Colonic mucosa (tissue), 4 donors: ENCODE measurements at regions not wholly inside any gene's neighbourhood (a gene's known extent, or its start where the extent isn't known, plus 50 kb on each side); places are given as distances from the start of the nearest gene placed in this dataset.
"Not testable (repeated sequence)": the region's sequence is repeated elsewhere in the genome, so short reads cannot be mapped to it uniquely, and the experiment has no call there.

Experiments
- DNase-seq: peaks from one replicate; pipeline ENCODE4 v3.0.0-alpha.2; 2020
- H3K27ac ChIP-seq: fragments of 200-600 bp; one replicate; pipeline ENCODE4 v1.8.0; 2021
- H3K27me3 ChIP-seq: fragments of 200-600 bp; one replicate; pipeline ENCODE4 v1.8.0; 2021
- H3K36me3 ChIP-seq: fragments of 200-600 bp; one replicate; pipeline ENCODE4 v1.8.0; 2021
- H3K4me1 ChIP-seq: fragments of 200-600 bp; one replicate; pipeline ENCODE4 v1.8.0; 2021; ENCODE audit warnings: mild to moderate bottlenecking
- H3K4me3 ChIP-seq: fragments of 200-600 bp; one replicate; pipeline ENCODE4 v1.8.0; 2021
- H3K9ac ChIP-seq, 2 donors: one replicate each; pipeline ENCODE4 v1.7.0; 2013; ENCODE audit warnings: control low read depth in 2 of 2, low read depth in 2 of 2, low read length in 2 of 2
- H3K9me3 ChIP-seq: fragments of 200-600 bp; one replicate; pipeline ENCODE4 v1.8.0; 2021
- CTCF ChIP-seq: fragments of 200-600 bp; IDR thresholded peaks from one replicate; pipeline ENCODE4 v1.8.0; 2022; ENCODE audit warnings: antibody characterized with exemption, mild to moderate bottlenecking
- intact Hi-C: fragments of 100-400 bp; cut with DNase I; formaldehyde crosslinking; loops from one replicate; pipeline ENCODE4 v1.14.1; 2022
- donor health status: healthy.
- donor health status: DM: no; HTN: no; CAD: no.
- donor health status: DM: no; HTN: no; CAD: no.

DNA sequence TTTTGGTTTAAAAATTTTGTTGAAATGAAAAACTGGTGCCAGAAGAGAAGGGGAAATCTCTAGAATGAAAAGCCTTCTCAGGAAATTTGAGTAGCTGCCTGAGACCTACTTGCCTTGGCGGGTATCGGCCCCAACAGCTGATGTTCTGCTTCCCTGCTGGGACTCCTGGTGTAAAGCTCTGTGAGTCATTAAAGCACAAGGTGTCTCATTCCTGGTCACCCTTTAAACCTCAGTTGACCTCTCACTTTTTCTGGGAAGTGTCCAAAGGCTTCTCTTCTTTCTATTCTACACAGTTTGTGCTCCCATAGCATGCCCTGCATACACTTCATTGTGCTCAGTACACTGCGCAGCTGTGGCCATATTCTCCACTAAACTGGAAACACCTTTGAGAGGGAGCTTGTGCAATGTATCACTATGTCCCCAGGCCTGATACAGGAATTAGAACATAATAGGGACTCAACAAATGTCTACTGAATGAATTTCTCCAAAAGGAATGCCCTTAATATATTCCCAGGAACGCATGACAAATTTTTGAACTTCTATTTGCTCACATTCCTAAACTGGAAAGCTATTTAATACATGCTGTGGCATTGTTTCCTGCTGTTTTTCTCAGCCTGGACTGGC, 303.9 kb downstream of the SDHAF3 start:
- no peak overlapping the region for H3K9ac ChIP-seq
- H3K27me3 ChIP-seq, result no peaks in the 10 kb centered on the region
- no peaks in the 10 kb centered on the region for H3K9me3 ChIP-seq
- no peaks in the 10 kb centered on the region for H3K4me1 ChIP-seq
- intact Hi-C loops, result no loop called here
- no peak for DNase-seq
- no peak overlapping the region for H3K27ac ChIP-seq
- TF ChIP-seq CTCF, result no peak
- no peaks in the 10 kb centered on the region for H3K36me3 ChIP-seq
- H3K4me3 ChIP-seq, result no peak overlapping the region

GRCh38 chr7:97422046-97422445, 304.5 kb downstream of the SDHAF3 start:
- Histone ChIP-seq H3K27ac (no peak overlapping the region), H3K36me3 (no peaks in the 10 kb centered on the region), H3K27me3 (no peaks in the 10 kb centered on the region), H3K9me3 (no peaks in the 10 kb centered on the region), H3K9ac (no peak overlapping the region), H3K4me1 (no peaks in the 10 kb centered on the region), H3K4me3 (no peak overlapping the region)
- DNase-seq, result no peak
- intact Hi-C loops, result no loop called here
- no peak for TF ChIP-seq CTCF

DNA sequence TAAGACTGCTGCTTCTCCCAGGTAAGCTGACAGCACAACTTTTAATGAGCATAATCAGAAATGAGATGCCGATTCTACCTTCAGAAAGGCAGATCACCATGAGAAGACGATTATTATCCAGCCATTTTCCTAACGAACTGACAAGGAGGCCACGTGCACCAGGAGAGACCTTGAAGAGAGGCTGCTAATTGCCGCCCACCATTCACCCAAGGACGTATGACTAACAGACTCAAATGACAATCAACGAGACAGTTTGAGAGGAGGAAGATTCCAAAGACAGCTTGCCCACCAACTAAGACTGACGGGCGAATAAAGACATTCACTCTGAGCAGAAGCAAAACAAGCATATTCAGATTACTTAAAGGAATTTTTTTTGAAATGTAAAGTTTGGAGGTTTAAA, 301.9 kb upstream of the TAC1 start:
- H3K9me3 ChIP-seq, result no peaks in the 10 kb centered on the region
- no peaks in the 10 kb centered on the region for H3K36me3 ChIP-seq
- H3K4me1 ChIP-seq, result no peaks in the 10 kb centered on the region
- no peak overlapping the region for H3K27ac ChIP-seq
- H3K9ac ChIP-seq, result no peak overlapping the region
- intact Hi-C loops, result no loop called here
- H3K4me3 ChIP-seq, result no peak overlapping the region
- TF ChIP-seq CTCF, result no peak
- no peak for DNase-seq
- H3K27me3 ChIP-seq, result no peaks in the 10 kb centered on the region

- intact Hi-C loops, result no loop called here
- H3K9me3 ChIP-seq, result peaks cover 3% of the 10 kb centered on the region
- TF ChIP-seq CTCF, result no peak
- no peak overlapping the region for H3K27ac ChIP-seq
- no peak overlapping the region for H3K4me3 ChIP-seq
- H3K36me3 ChIP-seq, result no peaks in the 10 kb centered on the region
- H3K9ac ChIP-seq, result no peak overlapping the region
- no peaks in the 10 kb centered on the region for H3K27me3 ChIP-seq
- DNase-seq, result no peak
- H3K4me1 ChIP-seq, result no peaks in the 10 kb centered on the region
Measured at GRCh38 chr7:97439637-97440214, 292.2 kb upstream of the TAC1 start.

GRCh38 chr7:97446361-97446760, 285.5 kb upstream of the TAC1 start:
- Histone ChIP-seq H3K9ac (no peak overlapping the region), H3K4me3 (no peak overlapping the region), H3K9me3 (no peaks in the 10 kb centered on the region), H3K27ac (no peak overlapping the region), H3K27me3 (no peaks in the 10 kb centered on the region), H3K36me3 (no peaks in the 10 kb centered on the region), H3K4me1 (no peaks in the 10 kb centered on the region)
- no peak for DNase-seq
- intact Hi-C loops, result no loop called here
- TF ChIP-seq CTCF, result no peak

- H3K4me3 ChIP-seq, H3K9me3 ChIP-seq, H3K4me1 ChIP-seq, H3K9ac ChIP-seq, H3K27ac ChIP-seq, H3K27me3 ChIP-seq, H3K36me3 ChIP-seq, intact Hi-C loops, DNase-seq: not testable (repeated sequence)
Measured at GRCh38 chr7:97449448-97449847, 282.4 kb upstream of the TAC1 start.
